ENCODE measurements at regions not wholly inside any gene's neighbourhood (a gene's known extent, or its start where the extent isn't known, plus 50 kb on each side); places are given as distances from the start of the nearest gene placed in this dataset.

DNA sequence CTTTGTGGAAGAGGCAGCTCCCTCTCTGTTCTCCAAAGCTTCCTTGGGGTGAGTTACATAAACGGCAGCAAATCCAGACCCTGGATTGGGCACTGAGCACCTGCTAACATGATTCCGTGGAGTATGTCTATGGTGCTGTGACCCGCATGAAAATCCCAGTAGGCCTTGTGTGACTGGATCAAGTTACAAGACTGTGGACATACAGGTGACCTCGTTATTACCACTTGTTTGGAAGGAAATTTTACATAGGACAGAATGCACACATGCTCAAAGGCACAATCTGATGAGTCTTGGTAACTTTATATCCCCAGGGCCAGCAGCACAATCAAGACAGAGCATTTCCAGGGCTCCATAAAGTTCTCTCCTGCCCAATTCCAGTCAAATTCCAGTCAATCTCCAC is 120.2 kb upstream of the OTOS start:
- no peak for TF ChIP-seq CTCF (IDR thresholded peaks at IDR 0.05; ENCODE audit: low read depth, low read length)
- TF ChIP-seq POLR2A (IDR thresholded peaks at IDR 0.05; ENCODE audit: extremely low read depth, insufficient read length), result no peak
- TF ChIP-seq, protein P1, sequence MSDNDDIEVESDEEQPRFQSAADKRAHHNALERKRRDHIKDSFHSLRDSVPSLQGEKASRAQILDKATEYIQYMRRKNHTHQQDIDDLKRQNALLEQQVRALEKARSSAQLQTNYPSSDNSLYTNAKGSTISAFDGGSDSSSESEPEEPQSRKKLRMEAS (IDR thresholded peaks at IDR 0.05; ENCODE audit: low read depth, low read length), result no peak

Measured in NB4 (cell line).